GM21515 (cell line): ENCODE measurements at regions not wholly inside any gene's neighbourhood (a gene's known extent, or its start where the extent isn't known, plus 50 kb on each side); places are given as distances from the start of the nearest gene placed in this dataset.
"Not testable (repeated sequence)": the region's sequence is repeated elsewhere in the genome, so short reads cannot be mapped to it uniquely, and the experiment has no call there.

Source experiments
- ATAC-seq: cut with Tn5 transposase; IDR thresholded peaks from one replicate; pipeline ENCODE4 v1.9.1; 2021; ENCODE audit not compliant: unreplicated experiment

GRCh38 chr15:98085003-98085639 lies 124.6 kb downstream of the ARRDC4 start:
- no peak for ATAC-seq

- ATAC-seq: not testable (repeated sequence)
Measured at GRCh38 chr15:98088307-98088945, 127.9 kb downstream of the ARRDC4 start.

DNA sequence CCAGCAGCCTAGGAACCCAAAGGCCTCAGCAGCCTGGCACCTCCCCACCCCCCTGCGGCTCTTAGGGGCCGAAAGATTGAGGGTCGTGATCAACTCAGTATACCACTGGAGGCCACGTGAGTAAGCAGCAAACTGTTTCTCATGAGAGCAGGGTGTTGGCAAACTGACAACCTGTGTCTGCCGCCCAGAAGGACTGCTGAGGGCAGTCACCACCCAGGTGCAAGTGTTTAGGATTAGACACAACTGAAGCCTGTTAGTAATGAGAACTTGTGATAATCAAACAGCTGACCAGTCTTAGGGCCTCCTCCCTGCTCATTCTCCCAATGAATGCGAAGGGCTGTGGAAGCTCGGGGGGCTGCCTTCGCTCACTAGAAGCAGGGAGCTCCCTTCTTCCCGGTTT lies 128.8 kb downstream of the ARRDC4 start:
- not testable (repeated sequence) for ATAC-seq

- ATAC-seq: not testable (repeated sequence)
Measured at GRCh38 chr15:98097986-98098385, 137.5 kb downstream of the ARRDC4 start.

DNA sequence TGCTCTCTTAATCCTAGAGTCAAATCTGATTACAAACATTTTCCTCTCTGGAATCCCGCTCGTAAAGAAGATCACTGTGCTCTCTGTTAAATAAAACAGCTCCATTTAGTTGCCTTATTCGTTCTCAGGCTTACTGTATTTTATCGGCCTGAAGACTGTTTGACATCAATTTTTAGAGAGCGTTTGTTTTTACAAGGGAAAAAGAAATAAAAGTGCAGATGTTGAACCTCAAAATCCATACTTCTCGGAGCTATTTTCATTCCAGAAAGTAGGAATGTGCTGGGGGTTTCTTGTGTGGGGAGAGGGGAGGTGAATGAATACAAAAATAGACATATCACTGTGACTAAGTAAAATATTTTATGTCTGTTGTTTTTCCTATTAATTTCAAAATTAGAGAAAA lies 140.1 kb downstream of the ARRDC4 start:
- ATAC-seq: not testable (repeated sequence)

- no peak for ATAC-seq
Measured at GRCh38 chr15:98103570-98103969, 143.1 kb downstream of the ARRDC4 start.

- not testable (repeated sequence) for ATAC-seq
Measured at GRCh38 chr15:98104386-98105151, 144.1 kb downstream of the ARRDC4 start.

DNA sequence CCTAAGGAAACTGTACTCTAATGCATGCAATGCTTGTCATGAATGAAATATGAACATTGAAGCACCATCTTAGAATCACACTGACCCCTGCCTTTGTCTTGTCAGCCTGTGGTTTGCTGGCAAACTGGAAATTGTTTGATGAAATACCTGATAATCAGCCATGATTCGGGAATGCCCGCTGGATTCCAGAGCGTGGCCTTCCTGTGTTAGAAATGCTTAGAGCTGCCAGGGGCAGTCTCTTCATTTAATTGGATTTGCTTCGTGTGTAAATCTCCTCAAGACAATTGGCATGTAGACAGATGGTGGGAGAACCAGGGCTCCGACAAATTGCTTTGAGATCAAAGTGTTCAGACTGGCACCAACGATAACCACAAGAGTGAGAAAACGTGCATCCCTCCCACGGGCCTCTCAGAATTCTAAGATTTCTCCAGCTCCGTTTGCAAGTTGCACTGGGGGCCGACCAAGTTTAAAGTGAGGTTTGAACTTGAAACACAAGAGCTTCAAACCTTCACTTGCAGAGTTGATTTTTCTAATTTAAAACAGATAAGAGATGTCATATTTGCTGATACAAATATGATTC lies 146.2 kb downstream of the ARRDC4 start:
- not testable (repeated sequence) for ATAC-seq

DNA sequence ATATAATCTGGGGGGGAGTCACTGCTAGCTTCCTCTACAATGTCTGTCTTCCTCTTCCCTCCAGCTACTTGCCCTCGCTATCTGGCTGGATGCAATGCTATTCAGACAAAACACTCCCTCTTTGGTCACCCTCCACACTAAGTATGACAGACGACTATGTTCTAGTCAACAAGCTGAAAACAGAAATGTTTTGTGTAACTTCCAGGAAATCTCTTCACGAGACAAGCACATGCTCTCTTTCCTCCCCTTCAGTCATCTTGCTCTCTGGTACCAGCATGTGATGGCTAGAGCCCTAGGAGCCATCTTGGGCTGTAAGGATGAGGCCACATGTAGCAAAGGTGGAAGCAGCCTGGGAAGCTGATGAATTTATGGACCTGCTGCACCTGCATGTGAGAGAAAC lies 151.3 kb downstream of the ARRDC4 start:
- ATAC-seq: no peak

DNA sequence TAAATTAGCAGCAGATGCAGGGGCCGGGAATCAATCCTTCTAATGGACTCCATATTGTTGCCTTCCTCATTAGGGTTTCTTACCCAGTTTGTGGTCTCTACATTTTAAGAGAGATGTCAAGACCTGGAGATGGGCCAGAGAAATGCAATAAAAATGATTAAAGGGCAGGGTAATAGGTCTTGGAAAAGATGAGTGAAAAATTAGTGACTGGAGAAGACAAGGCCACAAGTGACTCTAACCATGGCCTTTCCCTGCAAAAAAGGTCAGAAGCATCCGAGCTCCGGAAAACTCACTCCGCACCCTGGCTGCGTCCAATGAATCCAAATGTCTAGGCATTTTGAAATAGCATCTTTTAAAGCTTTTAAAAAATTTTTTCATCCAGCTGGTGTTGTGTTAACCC lies 152.8 kb downstream of the ARRDC4 start:
- no peak for ATAC-seq

- ATAC-seq: no peak
Measured at GRCh38 chr15:98120561-98120960, 160.1 kb downstream of the ARRDC4 start.

DNA sequence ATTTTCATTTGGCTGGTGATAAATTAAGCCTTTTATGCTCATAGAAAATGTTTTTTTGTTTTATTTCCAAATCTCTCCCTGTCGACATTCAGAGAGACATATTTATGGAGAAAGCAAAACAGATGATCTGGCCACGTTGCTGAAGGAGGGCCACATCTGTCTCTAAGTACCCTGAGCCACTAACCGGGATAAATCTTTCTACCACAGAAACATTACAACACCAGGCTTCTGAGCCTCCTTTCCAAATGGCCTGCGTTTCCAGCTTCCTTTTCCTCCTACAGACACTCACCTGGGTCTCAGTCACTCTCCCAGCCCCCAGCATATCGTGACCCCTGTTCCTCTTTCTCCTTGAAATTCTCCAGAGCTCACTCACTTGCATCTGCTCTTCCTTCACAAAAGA lies 161.0 kb downstream of the ARRDC4 start:
- ATAC-seq: no peak

- ATAC-seq: no peak
Measured at GRCh38 chr15:98121957-98122356, 161.5 kb downstream of the ARRDC4 start.

DNA sequence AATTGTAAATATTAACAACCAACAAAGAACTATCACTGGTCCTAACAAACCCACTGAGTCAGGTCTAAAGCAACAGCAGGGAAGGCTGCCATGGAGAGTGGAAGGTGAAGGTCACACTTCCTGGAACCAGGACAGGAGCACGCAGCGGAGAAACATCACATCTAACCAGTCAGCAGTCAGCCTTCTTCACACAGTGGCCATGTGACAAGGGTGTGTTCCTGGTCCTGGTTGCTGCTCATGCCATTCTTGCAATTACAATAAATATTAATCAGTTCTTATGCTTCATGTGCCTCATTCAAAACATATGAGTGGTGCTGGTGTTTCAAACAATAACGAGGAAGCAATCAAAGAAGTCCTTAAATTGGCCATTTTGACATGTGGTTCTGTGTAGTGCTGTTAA lies 162.8 kb downstream of the ARRDC4 start:
- no peak for ATAC-seq

GRCh38 chr15:98123834-98124233 lies 163.3 kb downstream of the ARRDC4 start:
- ATAC-seq: no peak

GRCh38 chr15:98124581-98124980 lies 164.1 kb downstream of the ARRDC4 start:
- no peak for ATAC-seq

DNA sequence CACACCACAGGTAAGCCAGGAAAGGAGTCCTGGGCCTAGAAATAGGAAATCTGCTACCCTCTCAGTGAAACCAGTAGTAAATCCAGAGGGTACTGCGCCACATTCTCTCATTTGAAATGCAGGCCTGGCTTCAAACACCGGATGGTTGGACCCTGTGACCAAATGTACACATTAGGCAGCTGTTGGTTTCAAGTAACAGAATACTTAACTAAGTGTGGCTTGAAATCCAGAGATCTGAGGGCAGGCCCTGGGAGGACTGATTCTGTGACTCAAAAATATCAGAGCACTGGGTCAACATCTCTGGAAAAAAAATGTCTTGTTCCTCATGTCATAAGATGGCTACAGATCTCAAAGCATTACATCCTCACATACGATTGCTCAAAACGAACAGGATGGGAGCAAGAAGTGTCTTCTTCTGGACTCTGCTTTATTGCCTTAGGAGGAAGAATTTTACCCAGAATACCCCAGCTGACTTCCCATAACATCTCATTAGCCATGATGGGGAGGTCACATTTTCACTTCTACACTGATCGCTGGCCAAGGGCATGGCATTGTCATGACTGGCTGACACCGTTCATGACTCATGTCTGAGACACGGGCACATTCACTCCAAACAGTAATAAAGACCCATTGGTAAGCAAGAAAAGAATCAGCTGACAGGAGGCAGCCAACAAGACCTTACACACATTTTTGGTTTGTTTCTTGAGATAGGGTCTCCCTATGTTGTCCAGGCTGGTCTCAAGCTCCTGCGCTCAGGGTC lies 166.0 kb downstream of the ARRDC4 start:
- ATAC-seq: no peak

- ATAC-seq: no peak
Measured at GRCh38 chr15:98127586-98127985, 167.1 kb downstream of the ARRDC4 start.

DNA sequence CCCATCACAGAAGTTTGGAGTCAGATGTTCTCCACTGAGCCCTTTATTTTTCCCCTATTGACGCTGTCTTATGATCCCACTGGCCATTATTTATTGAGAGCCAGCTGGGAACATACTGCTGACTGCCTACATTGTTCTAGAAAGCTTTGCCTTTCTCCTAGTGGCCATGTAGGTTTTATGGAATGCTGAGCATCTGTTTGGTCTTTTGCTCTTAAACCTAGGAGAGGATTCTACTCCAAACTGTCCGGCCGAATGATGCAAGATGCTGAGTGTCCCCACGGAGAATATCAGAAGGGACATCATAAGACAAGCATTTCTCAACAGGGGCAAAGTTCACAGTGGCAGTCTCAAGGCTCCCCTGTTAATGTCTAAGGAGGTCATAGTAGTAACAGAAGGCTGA lies 171.4 kb downstream of the ARRDC4 start:
- no peak for ATAC-seq

DNA sequence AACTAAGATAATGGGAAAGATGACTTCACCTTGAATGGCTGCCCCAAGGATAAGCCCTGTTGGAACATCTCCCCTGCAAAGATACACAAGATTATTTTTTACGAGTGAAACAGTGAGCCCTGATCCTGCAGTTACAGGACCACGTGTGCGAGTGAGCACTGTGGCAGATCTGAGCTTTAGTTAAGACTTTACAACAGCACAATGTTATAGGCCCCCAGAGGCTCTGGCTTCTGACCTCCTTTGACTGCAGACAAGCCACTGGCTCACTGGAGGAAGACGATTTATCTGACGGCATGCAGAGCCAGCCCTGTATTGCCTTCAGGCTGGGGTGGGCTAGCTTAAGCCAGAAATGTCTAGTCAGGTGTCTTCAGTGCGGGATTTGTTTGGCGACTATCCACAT lies 174.4 kb downstream of the ARRDC4 start:
- no peak for ATAC-seq

GRCh38 chr15:98138910-98139309 lies 178.4 kb downstream of the ARRDC4 start:
- ATAC-seq: no peak
